Panc1 (cell line): ENCODE measurements at regions not wholly inside any gene's neighbourhood (a gene's known extent, or its start where the extent isn't known, plus 50 kb on each side); places are given as distances from the start of the nearest gene placed in this dataset.

Source experiments
- CTCF ChIP-seq: fragments of 450-650 bp; IDR thresholded peaks from 2 replicates; pipeline ENCODE4 v1.5.1; 2017; ENCODE audit warnings: mild to moderate bottlenecking
- POLR2AphosphoS5 ChIP-seq: IDR thresholded peaks from 2 replicates; pipeline ENCODE4 v1.6.1; 2012; ENCODE audit warnings: mild to moderate bottlenecking, low read depth, low read length, moderate library complexity
- SIN3A ChIP-seq: IDR thresholded peaks from 2 replicates; pipeline ENCODE4 v1.6.1; 2012; ENCODE audit warnings: low read depth, mild to moderate bottlenecking, low read length, moderate library complexity, borderline replicate concordance; ENCODE audit not compliant: insufficient read depth

GRCh38 chr12:90322006-90322405 lies 613.4 kb upstream of the ATP2B1 start:
- TF ChIP-seq SIN3A, result no peak
- no peak for TF ChIP-seq CTCF
- TF ChIP-seq POLR2AphosphoS5, result no peak
